ENCODE measurements at regions not wholly inside any gene's neighbourhood (a gene's known extent, or its start where the extent isn't known, plus 50 kb on each side); places are given as distances from the start of the nearest gene placed in this dataset.

DNA sequence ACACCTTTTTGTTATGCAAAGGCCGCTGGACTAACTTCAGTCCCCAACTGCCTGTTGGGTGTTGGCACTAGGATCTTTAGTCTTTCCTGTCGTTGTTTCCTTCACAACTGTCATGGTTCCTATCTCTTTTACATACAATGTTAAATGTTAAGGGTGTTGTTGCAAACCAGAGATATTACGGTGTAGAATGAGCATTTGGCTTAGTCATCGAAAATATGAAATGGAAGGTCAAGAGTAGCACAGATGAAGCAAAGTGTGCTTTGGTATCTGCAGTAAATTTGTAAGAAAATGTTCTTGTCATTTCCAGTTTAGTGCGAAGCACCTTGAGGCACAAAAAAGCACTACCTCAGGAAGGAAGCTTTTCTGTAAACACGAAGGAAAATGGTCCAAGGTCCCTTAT is 751.3 kb upstream of the LRFN5 start:
- H3K36me3 ChIP-seq (ENCODE audit: control insufficient read depth in 4 of 4, insufficient read depth in 3 of 4, low read depth in 1 of 4, low read length in 3 of 4), result no peaks in the 10 kb centered on the region
- TF ChIP-seq JUND (IDR thresholded peaks at IDR 0.05) (no peak), GABPA (IDR thresholded peaks at IDR 0.05 in 1 of 2, conservative IDR thresholded peaks at IDR 0.05 in 1 of 2) (no peak), FOXA2 (IDR thresholded peaks at IDR 0.05) (no peak), MAX (IDR thresholded peaks at IDR 0.05) (no peak), HNF4G (IDR thresholded peaks at IDR 0.05) (no peak)
- DNase-seq (ENCODE audit: low spot score), result no peak
- no peak overlapping the region for H3K4me3 ChIP-seq (ENCODE audit: low read depth in 1 of 3, low read length in 3 of 3)
- no peak overlapping the region for H3K27ac ChIP-seq (ENCODE audit: low read depth in 1 of 2, low read length in 2 of 2)
- WGBS, result 79% methylated on average over 6 of the region's 6 CpGs
- no peaks in the 10 kb centered on the region for H3K27me3 ChIP-seq (ENCODE audit: control insufficient read depth in 4 of 4, insufficient read depth in 4 of 4, low read length in 3 of 4)
- H3K9me3 ChIP-seq (ENCODE audit: control insufficient read depth in 4 of 4, low read length in 3 of 4), result peaks cover 0 to 5% (median 0%) of the 10 kb centered on the region in 4 donors
- no peak overlapping the region for H3K9ac ChIP-seq (ENCODE audit: low read depth in 1 of 2, low read length in 2 of 2)
- H3K4me1 ChIP-seq (ENCODE audit: control insufficient read depth in 4 of 4, insufficient read depth in 4 of 4, low read length in 3 of 4), result no peaks in the 10 kb centered on the region

GRCh38 chr14:40850191-40850590 is 756.5 kb upstream of the LRFN5 start:
- Histone ChIP-seq H3K9me3 (ENCODE audit: control insufficient read depth in 4 of 4, low read length in 3 of 4) (peaks cover 0 to 5% (median 0%) of the 10 kb centered on the region in 4 donors), H3K36me3 (ENCODE audit: control insufficient read depth in 4 of 4, insufficient read depth in 3 of 4, low read depth in 1 of 4, low read length in 3 of 4) (no peaks in the 10 kb centered on the region), H3K9ac (ENCODE audit: low read depth in 1 of 2, low read length in 2 of 2) (no peak overlapping the region), H3K27me3 (ENCODE audit: control insufficient read depth in 4 of 4, insufficient read depth in 4 of 4, low read length in 3 of 4) (no peaks in the 10 kb centered on the region), H3K4me1 (ENCODE audit: control insufficient read depth in 4 of 4, insufficient read depth in 4 of 4, low read length in 3 of 4) (no peaks in the 10 kb centered on the region), H3K4me3 (ENCODE audit: low read depth in 1 of 3, low read length in 3 of 3) (no peak overlapping the region), H3K27ac (ENCODE audit: low read depth in 1 of 2, low read length in 2 of 2) (no peak overlapping the region)
- no peak for DNase-seq (ENCODE audit: low spot score)
- TF ChIP-seq EGR1 (IDR thresholded peaks at IDR 0.05; ENCODE audit: low read depth in 2 of 2) (no peak), HNF4G (IDR thresholded peaks at IDR 0.05) (no peak), NR2F2 (IDR thresholded peaks at IDR 0.05) (no peak), CTCF (IDR thresholded peaks at IDR 0.05; ENCODE audit: low read depth, low read length, missing input control) (no peak), FOXA1 (IDR thresholded peaks at IDR 0.05) (no peak), SP1 (IDR thresholded peaks at IDR 0.05) (no peak), MAX (IDR thresholded peaks at IDR 0.05) (no peak), FOXA2 (IDR thresholded peaks at IDR 0.05) (no peak), REST (IDR thresholded peaks at IDR 0.05) (no peak), YY1 (IDR thresholded peaks at IDR 0.05) (no peak)
- TF ChIP-seq, protein P1, sequence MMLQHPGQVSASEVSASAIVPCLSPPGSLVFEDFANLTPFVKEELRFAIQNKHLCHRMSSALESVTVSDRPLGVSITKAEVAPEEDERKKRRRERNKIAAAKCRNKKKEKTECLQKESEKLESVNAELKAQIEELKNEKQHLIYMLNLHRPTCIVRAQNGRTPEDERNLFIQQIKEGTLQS (IDR thresholded peaks at IDR 0.05), result no peak
- TF ChIP-seq, protein P2, sequence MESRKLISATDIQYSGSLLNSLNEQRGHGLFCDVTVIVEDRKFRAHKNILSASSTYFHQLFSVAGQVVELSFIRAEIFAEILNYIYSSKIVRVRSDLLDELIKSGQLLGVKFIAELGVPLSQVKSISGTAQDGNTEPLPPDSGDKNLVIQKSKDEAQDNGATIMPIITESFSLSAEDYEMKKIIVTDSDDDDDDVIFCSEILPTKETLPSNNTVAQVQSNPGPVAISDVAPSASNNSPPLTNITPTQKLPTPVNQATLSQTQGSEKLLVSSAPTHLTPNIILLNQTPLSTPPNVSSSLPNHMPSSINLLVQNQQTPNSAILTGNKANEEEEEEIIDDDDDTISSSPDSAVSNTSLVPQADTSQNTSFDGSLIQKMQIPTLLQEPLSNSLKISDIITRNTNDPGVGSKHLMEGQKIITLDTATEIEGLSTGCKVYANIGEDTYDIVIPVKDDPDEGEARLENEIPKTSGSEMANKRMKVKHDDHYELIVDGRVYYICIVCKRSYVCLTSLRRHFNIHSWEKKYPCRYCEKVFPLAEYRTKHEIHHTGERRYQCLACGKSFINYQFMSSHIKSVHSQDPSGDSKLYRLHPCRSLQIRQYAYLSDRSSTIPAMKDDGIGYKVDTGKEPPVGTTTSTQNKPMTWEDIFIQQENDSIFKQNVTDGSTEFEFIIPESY (IDR thresholded peaks at IDR 0.05), result no peak
